A673 (cell line): ENCODE measurements at regions not wholly inside any gene's neighbourhood (a gene's known extent, or its start where the extent isn't known, plus 50 kb on each side); places are given as distances from the start of the nearest gene placed in this dataset.

Source experiments
- EZH2 ChIP-seq: fragments of 200-600 bp; sonication (generic); IDR thresholded peaks from 2 replicates; pipeline ENCODE4 v1.6.1; 2017; ENCODE audit warnings: borderline replicate concordance, low read depth, mild to moderate bottlenecking, mixed read lengths, antibody characterized with exemption, low read length; ENCODE audit not compliant: poor library complexity, severe bottlenecking
- TF ChIP-seq, protein P1 (sequence below): fragments of 300-800, 200-600 bp; sonication (generic); conservative IDR thresholded peaks from 2 replicates; pipeline ENCODE4 v1.5.1; 2017; ENCODE audit warnings: low read depth, mild to moderate bottlenecking, antibody characterized with exemption, low read length, moderate library complexity, mixed read lengths

DNA sequence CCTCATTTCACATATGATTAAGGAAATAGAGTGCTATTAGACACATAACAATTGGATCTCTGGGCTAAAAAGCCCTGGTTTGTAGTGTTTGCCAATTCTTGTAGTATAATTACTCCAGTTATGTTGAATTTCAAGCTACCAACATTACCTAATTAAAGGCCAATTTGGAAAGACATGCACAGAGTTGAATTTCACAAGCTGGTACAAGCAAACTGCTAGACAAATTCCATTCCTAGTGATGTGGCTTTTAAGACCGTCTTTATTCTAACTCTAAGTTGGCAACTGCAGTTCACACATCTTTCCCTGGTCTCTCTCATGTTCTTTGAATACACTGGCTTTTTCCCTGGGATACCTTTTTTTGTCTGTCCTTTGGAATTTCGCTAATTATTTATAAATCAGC lies 384.1 kb upstream of the CNTNAP2 start:
- TF ChIP-seq, protein P1, sequence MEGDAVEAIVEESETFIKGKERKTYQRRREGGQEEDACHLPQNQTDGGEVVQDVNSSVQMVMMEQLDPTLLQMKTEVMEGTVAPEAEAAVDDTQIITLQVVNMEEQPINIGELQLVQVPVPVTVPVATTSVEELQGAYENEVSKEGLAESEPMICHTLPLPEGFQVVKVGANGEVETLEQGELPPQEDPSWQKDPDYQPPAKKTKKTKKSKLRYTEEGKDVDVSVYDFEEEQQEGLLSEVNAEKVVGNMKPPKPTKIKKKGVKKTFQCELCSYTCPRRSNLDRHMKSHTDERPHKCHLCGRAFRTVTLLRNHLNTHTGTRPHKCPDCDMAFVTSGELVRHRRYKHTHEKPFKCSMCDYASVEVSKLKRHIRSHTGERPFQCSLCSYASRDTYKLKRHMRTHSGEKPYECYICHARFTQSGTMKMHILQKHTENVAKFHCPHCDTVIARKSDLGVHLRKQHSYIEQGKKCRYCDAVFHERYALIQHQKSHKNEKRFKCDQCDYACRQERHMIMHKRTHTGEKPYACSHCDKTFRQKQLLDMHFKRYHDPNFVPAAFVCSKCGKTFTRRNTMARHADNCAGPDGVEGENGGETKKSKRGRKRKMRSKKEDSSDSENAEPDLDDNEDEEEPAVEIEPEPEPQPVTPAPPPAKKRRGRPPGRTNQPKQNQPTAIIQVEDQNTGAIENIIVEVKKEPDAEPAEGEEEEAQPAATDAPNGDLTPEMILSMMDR = no peak
- TF ChIP-seq EZH2 = no peak
